ENCODE measurements at regions not wholly inside any gene's neighbourhood (a gene's known extent, or its start where the extent isn't known, plus 50 kb on each side); places are given as distances from the start of the nearest gene placed in this dataset.
"Not testable (repeated sequence)": the region's sequence is repeated elsewhere in the genome, so short reads cannot be mapped to it uniquely, and the experiment has no call there.

GRCh38 chr7:32732767-32733166 lies 158.8 kb downstream of the KBTBD2 start:
- not testable (repeated sequence) for ATAC-seq

GRCh38 chr7:32729335-32729675 lies 162.3 kb downstream of the KBTBD2 start:
- DNase-seq (ENCODE audit: low spot score in 2 of 2); H3K9me3 Mint-ChIP-seq; H3K27ac Mint-ChIP-seq; ATAC-seq; H3K36me3 Mint-ChIP-seq: not testable (repeated sequence)

More at GRCh38 chr7:32732767-32733166, 158.8 kb downstream of the KBTBD2 start:
- H3K27ac Mint-ChIP-seq; H3K36me3 Mint-ChIP-seq; H3K9me3 Mint-ChIP-seq; DNase-seq (ENCODE audit: low spot score in 2 of 2): not testable (repeated sequence)

DNA sequence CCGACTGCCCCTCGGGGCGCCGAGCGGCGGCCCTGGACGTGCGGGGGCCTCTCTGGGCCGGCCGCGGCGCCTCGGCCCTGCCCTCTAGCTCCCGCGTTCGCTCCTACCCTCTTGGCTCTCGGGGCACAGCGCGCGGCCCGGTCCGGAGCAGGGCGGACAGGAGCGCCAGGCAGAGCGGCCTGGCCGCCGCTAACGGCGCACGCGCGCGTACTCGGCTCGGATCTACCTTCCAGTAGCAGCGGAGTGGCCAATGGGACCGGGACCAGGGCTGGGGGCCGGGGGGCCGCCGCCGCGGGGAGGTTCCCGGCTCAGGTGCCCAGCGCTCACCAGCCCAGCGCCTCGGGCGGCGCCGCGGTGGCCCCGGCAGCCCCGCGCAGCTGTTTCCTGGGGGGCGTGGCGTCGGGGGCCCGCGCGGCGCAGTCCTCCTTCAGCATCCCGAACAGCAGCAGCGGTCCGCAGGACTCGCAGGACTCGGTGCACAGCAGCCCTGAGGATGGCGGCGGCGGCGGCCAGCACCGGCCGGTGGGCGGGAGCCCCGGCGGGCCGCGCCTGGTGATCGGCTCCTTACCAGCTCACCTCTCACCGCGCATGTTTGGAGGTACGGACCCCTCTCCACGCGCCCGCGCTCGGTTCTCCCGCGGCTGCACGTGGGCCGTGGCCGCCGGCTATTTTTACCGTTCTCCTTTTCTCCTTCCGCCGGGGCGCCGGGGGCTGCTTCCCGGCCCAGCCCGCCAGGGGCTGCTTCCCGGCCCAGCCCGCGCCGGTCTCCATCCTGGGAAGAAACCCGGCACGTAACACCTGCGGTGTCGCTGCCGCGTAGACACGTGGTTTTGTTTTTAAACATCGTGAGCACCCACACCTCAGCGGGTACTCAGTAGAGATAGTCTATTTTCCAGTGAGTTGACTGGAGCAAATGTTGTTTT lies 162.9 kb downstream of the KBTBD2 start:
- not testable (repeated sequence) for H3K9me3 Mint-ChIP-seq, H3K27ac Mint-ChIP-seq, H3K36me3 Mint-ChIP-seq
- ATAC-seq (peak; percentile 79 to 81), DNase-seq (ENCODE audit: low spot score in 2 of 2) (peak; percentile 56 to 59)

DNA sequence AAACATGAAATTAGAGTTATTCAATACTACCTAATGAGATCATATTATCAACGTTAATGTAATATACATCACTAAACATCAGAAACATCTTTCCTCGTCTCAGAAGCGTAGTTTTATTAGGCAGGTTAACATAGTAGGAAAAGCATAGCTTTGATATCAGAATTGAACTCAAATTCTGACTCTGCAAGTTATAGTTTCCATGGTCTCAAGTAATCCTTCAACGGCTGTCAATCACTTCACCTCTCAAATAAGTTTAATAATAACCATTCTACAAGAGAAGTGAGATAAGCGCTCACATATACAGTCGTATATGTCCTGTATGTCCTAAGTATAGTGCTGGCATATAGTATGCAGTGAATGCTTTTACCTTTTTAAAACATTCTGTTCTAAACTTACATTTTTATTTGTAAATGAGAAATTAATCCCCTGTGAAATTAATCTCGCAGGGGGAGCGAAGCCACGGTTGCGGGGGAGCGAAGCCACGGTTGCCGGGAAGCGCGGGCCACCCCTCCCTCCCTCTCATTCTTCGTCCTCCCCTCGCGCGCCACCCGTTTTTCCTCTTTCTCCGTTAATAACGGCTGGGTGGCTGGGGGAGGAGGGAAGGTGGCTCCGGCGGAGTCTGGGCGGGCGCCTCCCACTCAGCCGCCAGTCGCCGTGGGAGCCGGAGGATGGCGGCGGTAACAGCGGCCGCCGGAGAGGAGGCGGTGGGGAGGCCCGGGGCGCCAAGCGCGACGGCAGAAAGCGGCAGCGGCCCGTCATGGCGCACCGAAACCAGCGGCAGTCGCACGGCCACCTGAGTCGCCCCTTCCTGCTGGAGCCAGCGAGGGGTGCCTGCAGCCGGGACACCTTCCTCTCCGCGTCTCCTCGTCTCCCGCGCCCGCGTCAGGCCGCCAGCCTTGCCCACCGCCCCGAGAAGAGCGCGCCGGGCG lies 163.8 kb downstream of the KBTBD2 start:
- H3K27ac Mint-ChIP-seq, result peak overlapping the region in 1 of 2 donors; percentile 81
- DNase-seq (ENCODE audit: low spot score in 2 of 2) (peak in 1 of 2 donors; percentile 67), ATAC-seq (peak; percentile 69 to 74)
- H3K9me3 Mint-ChIP-seq, H3K36me3 Mint-ChIP-seq: not testable (repeated sequence)

DNA sequence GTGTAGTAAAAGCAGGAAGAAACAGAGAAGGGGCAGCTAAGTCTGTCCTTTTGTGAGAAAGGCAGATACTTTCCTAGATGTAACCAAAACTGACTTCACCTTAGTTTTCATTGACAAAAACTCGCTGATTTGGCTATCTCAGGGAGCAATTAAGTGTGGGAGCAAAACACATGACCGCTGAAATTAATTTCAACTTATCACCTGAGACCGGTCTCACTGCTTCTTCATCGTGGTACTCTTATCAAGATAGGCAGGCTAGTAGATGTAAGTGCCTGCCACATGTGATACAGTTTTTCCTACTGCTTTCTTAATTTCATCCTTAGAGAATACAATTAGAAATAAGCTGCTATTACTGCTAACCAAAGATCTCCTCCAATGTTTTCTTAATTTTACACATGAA lies 168.7 kb downstream of the KBTBD2 start:
- not testable (repeated sequence) for H3K36me3 Mint-ChIP-seq; DNase-seq (ENCODE audit: low spot score in 2 of 2); H3K27ac Mint-ChIP-seq; ATAC-seq; H3K9me3 Mint-ChIP-seq

DNA sequence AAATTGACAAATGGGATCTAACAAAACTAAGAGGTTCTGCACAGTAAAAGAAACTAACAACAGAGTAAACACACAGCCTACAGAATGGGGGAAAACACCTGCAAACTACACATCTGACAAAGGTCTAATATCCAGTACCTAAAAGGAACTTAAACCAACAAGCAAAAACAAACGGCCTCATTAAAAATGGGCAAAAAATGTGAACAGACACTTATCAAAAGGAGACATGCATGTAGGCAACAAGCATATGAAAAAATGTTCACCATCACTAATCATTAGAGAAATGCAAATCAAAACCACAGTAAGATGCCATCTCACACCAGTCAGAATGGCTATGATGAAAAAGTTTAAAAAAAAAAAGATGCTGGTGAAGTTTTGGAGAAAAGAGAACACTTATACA lies 197.4 kb downstream of the KBTBD2 start:
- no peak overlapping the region for H3K27ac Mint-ChIP-seq
- no peaks in the 10 kb centered on the region for H3K36me3 Mint-ChIP-seq
- no peaks in the 10 kb centered on the region for H3K9me3 Mint-ChIP-seq
- ATAC-seq (no peak), DNase-seq (ENCODE audit: low spot score in 2 of 2) (no peak)

DNA sequence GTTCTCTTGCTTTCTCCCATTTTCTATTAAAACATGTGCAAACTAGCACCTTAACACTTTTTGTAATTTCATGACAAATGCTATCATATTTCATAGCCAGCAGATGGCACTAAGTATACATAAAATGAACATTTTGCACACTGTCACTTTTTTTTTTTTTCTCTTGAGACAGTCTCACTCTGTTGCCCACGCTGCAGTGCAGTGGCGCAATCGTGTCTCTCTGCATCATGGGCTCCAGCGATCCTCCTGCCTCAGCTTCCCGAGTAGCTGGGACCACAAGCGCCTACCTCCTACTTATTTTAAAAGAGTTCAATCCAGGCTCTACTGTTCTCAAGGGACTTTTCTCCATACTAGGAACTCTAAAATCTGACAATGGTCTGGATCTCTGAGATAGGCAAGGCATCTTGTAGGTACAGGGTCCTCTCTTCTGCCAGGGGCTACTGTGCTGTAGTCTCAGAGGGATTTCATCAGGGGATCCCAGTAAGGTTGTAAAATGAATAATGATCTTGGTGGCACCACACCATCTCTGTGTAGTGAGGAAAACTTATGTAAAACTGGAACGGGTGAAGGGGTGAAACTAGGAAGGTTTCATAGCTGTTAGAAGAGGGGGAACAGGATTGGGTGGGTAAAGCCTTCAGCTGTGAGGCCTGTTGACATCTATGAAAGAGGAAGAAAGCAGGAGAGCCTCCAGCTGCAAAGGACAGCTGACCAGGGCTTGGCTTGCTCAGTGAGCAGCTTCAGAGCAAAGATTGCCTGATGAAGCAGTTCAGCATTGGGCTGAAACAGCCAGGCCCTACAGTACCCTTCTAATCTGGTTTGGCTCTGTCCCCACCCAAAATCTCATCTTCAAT lies 196.9 kb downstream of the AVL9 start:
- H3K9me3 Mint-ChIP-seq; H3K27ac Mint-ChIP-seq; DNase-seq (ENCODE audit: low spot score in 2 of 2); H3K36me3 Mint-ChIP-seq: not testable (repeated sequence)
- peak; percentile 70 to 83 for ATAC-seq

DNA sequence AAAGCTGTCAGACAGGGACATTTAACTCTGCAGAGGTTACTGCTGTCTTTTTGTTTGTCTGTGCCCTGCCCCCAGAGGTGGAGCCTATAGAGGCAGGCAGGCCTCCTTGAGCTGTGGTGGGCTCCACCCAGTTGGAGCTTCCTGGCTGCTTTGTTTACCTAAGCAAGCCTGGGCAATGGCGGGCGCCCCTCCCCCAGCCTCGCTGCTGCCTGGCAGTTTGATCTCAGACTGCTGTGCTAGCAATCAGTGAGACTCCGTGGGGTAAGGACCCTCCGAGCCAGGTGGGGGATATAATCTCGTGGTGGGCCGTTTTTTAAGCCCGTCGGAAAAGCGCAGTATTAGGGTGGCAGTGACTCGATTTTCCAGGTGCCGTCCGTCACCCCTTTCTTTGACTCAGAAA lies 192.8 kb downstream of the AVL9 start:
- not testable (repeated sequence) for DNase-seq (ENCODE audit: low spot score in 2 of 2); ATAC-seq

GRCh38 chr7:32681174-32681518 lies 185.9 kb downstream of the AVL9 start:
- Mint-ChIP-seq H3K36me3 (no peaks in the 10 kb centered on the region), H3K27ac (no peak overlapping the region), H3K9me3 (no peaks in the 10 kb centered on the region)
- DNase-seq (ENCODE audit: low spot score in 2 of 2) (no peak), ATAC-seq (no peak)

More for the DNA sequence above, 192.8 kb downstream of the AVL9 start:
- H3K36me3 Mint-ChIP-seq, H3K9me3 Mint-ChIP-seq, H3K27ac Mint-ChIP-seq: not testable (repeated sequence)

DNA sequence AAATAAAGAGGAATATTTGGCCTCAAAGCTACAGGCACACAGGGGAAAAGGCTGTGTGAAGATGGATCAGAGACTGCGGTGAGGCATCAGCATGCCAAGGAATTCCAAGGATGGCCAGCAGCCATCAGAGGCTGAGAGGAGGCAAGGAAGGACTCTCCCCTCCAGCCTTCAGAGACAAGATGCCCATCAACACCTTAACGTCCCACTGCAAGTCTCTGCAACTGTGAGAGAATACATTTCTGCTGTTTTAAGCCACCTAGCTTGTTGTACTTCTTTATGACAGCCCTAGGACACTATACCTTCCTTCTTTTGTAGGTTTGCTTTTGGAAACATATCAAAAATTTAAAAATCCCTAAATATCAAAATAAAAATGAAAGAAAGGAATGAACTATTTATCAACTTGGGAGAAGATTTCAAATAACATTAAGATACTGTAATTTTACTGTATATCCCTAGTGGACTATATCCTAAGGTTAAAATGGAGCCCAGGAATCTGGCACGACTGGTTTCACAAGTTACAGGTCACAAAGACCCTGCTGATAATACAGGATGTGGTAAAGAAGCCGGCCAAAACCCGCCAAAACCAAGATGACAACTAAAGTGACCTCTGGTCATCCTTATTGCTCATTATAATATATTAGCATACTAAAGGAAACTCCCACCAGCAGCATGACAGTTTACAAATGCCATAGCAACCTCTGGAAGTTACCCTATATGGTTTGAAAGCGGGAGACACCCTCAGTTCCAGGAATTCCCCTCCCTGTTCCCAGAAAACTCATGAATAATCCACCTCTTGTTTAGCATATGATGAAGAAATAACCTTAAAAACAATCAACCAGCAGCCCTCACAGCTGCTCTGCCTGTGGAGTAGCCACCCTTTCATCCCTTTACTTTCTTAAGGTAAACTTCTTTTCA lies 185.2 kb downstream of the AVL9 start:
- no peak for ATAC-seq
- DNase-seq (ENCODE audit: low spot score in 2 of 2), result no peak
- Mint-ChIP-seq H3K9me3 (no peaks in the 10 kb centered on the region), H3K36me3 (no peaks in the 10 kb centered on the region), H3K27ac (no peak overlapping the region)

- DNase-seq (ENCODE audit: low spot score in 2 of 2), result no peak
- Mint-ChIP-seq H3K9me3 (no peaks in the 10 kb centered on the region), H3K27ac (no peak overlapping the region), H3K36me3 (no peaks in the 10 kb centered on the region)
- ATAC-seq, result no peak
Observed at GRCh38 chr7:32679192-32679591, 183.9 kb downstream of the AVL9 start.

DNA sequence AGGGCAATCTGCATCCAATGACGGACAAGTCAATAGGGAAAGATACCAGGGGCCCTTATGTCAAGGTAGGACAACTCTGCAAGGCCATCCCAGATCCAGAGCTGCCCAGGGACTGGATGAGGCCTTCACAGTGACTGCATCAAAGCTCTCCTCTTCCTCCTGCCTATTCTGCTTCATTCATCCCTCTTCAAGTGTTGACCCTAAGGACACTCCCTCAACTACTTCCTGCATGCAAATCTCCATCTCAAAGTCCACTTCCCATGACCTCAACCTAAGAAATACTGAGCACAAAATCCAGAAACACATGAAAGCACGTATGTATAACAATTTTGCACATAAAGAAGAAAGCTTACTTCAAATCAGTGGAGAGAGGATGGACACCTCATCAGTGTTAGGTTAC lies 182.3 kb downstream of the AVL9 start:
- no peak overlapping the region for H3K27ac Mint-ChIP-seq
- H3K9me3 Mint-ChIP-seq, result no peaks in the 10 kb centered on the region
- H3K36me3 Mint-ChIP-seq, result no peaks in the 10 kb centered on the region
- ATAC-seq (no peak), DNase-seq (ENCODE audit: low spot score in 2 of 2) (no peak)

GRCh38 chr7:32676249-32676941 lies 181.1 kb downstream of the AVL9 start:
- no peaks in the 10 kb centered on the region for H3K9me3 Mint-ChIP-seq
- no peaks in the 10 kb centered on the region for H3K36me3 Mint-ChIP-seq
- ATAC-seq, result no peak
- DNase-seq (ENCODE audit: low spot score in 2 of 2), result no peak
- H3K27ac Mint-ChIP-seq, result no peak overlapping the region

- no peak for DNase-seq (ENCODE audit: low spot score in 2 of 2)
- Mint-ChIP-seq H3K9me3 (no peaks in the 10 kb centered on the region), H3K27ac (no peak overlapping the region), H3K36me3 (no peaks in the 10 kb centered on the region)
- ATAC-seq, result no peak
Observed at GRCh38 chr7:32673275-32673983, 178.1 kb downstream of the AVL9 start.
